GM23338 (cell line): ENCODE measurements at regions not wholly inside any gene's neighbourhood (a gene's known extent, or its start where the extent isn't known, plus 50 kb on each side); places are given as distances from the start of the nearest gene placed in this dataset.

Experiments used
- ATAC-seq: fragments of 200-7000 bp; cut with Tn5 transposase; 3 replicates; pipeline ENCODE4 v1.9.1; 2020
- DNase-seq: peaks from one replicate; pipeline ENCODE4 v3.0.0-alpha.2; 2015; ENCODE audit warnings: low spot score
- H2AFZ ChIP-seq: fragments of 200-600 bp; sonication (generic); 2 replicates; pipeline ENCODE4 v1.8.0; 2016; ENCODE audit warnings: antibody characterized with exemption, mild to moderate bottlenecking, moderate library complexity
- H3F3A ChIP-seq: fragments of 200-600 bp; sonication (generic); replicated peaks from 2 replicates; pipeline ENCODE4 v1.8.0; 2017; ENCODE audit warnings: antibody characterized with exemption, mixed run types, low read depth
- H3K27ac ChIP-seq: fragments of 200-600 bp; sonication (generic); 2 replicates; pipeline ENCODE4 v1.6.1; 2016; ENCODE audit warnings: low read depth
- H3K27me3 ChIP-seq: fragments of 200-600 bp; sonication (generic); 2 replicates; pipeline ENCODE4 v1.8.0; 2016; ENCODE audit warnings: mild to moderate bottlenecking, mixed run types, moderate library complexity; ENCODE audit not compliant: insufficient read depth
- H3K36me3 ChIP-seq: fragments of 200-600 bp; sonication (generic); 2 replicates; pipeline ENCODE4 v1.8.0; 2016; ENCODE audit warnings: mild to moderate bottlenecking; ENCODE audit not compliant: insufficient read depth
- H3K4me1 ChIP-seq: fragments of 200-600 bp; sonication (generic); 2 replicates; pipeline ENCODE4 v1.8.0; 2016; ENCODE audit warnings: mild to moderate bottlenecking, moderate library complexity; ENCODE audit not compliant: insufficient read depth
- H3K4me2 ChIP-seq: fragments of 200-600 bp; sonication (generic); 2 replicates; pipeline ENCODE4 v1.7.1; 2017; ENCODE audit warnings: mixed run types
- H3K4me3 ChIP-seq: fragments of 200-600 bp; sonication (generic); 2 replicates; pipeline ENCODE4 v1.6.1; 2016; ENCODE audit warnings: mixed run types
- H3K79me2 ChIP-seq: fragments of 200-600 bp; sonication (generic); replicated peaks from 2 replicates; pipeline ENCODE4 v1.8.0; 2017; ENCODE audit warnings: mild to moderate bottlenecking; ENCODE audit not compliant: insufficient read depth
- H3K9me2 ChIP-seq: fragments of 200-600 bp; sonication (generic); 2 replicates; pipeline ENCODE4 v1.8.0; 2017; ENCODE audit not compliant: insufficient read depth
- H4K20me1 ChIP-seq: fragments of 200-600 bp; sonication (generic); replicated peaks from 2 replicates; pipeline ENCODE4 v1.8.0; 2017; ENCODE audit warnings: mild to moderate bottlenecking; ENCODE audit not compliant: insufficient read depth
- H3K27ac Mint-ChIP-seq: 2 replicates; pipeline ENCODE4 v1.8.0; 2020; ENCODE audit warnings: inconsistent platforms, mild to moderate bottlenecking, moderate library complexity, mixed read lengths
- H3K27me3 Mint-ChIP-seq: 3 replicates; pipeline ENCODE4 v1.8.0; 2022; ENCODE audit warnings: low read depth, mild to moderate bottlenecking, moderate library complexity, mixed read lengths, inconsistent platforms; ENCODE audit not compliant: insufficient read depth, poor library complexity
- H3K36me3 Mint-ChIP-seq: 3 replicates; pipeline ENCODE4 v1.8.0; 2021; ENCODE audit warnings: low read depth, mild to moderate bottlenecking, inconsistent platforms, moderate library complexity, mixed read lengths
- H3K4me1 Mint-ChIP-seq: 3 replicates; pipeline ENCODE4 v1.8.0; 2020; ENCODE audit warnings: mild to moderate bottlenecking, inconsistent platforms, mixed read lengths
- H3K4me3 Mint-ChIP-seq: 3 replicates; pipeline ENCODE4 v1.8.0; 2021; ENCODE audit warnings: moderate library complexity, mild to moderate bottlenecking, inconsistent platforms, mixed read lengths
- H3K9me3 Mint-ChIP-seq: 3 replicates; pipeline ENCODE4 v1.8.0; 2020; ENCODE audit warnings: moderate library complexity, mild to moderate bottlenecking, inconsistent platforms, mixed read lengths
- CREB1 ChIP-seq: fragments of 250-450 bp; sonication (Bioruptor Pico); IDR thresholded peaks from 2 replicates; pipeline ENCODE4 v1.5.0; 2020; ENCODE audit warnings: low read depth, mild to moderate bottlenecking, moderate library complexity
- CTCF ChIP-seq, 2 experiments: fragments of 200-600 bp in 1 of 2; sonication (generic) in 1 of 2; conservative IDR thresholded peaks; 2 replicates each; pipeline versions ENCODE4 v1.5.1 to v1.6.1; 2016 to 2017; ENCODE audit warnings: antibody characterized with exemption in 2 of 2, low read depth in 2 of 2, mild to moderate bottlenecking in 2 of 2, moderate library complexity in 1 of 2
- ETS1 ChIP-seq: IDR thresholded peaks from 2 replicates; pipeline ENCODE4 v1.6.1; 2016; ENCODE audit warnings: antibody characterized with exemption
- JUNB ChIP-seq: IDR thresholded peaks from one replicate; pipeline ENCODE4 v1.6.1; 2016; ENCODE audit warnings: antibody characterized with exemption; ENCODE audit not compliant: unreplicated experiment
- NANOG ChIP-seq: IDR thresholded peaks from 2 replicates; pipeline ENCODE4 v1.6.1; 2016; ENCODE audit warnings: antibody characterized with exemption, borderline replicate concordance
- POLR2AphosphoS5 ChIP-seq: IDR thresholded peaks from 2 replicates; pipeline ENCODE4 v1.6.1; 2016; ENCODE audit warnings: antibody characterized with exemption, low read depth
- STAT1 ChIP-seq: IDR thresholded peaks from one replicate; pipeline ENCODE4 v1.6.1; 2016; ENCODE audit warnings: antibody characterized with exemption; ENCODE audit not compliant: unreplicated experiment
- ZNF331 ChIP-seq: fragments of 250-450 bp; sonication (Bioruptor Pico); IDR thresholded peaks from 2 replicates; pipeline ENCODE4 v1.5.0; 2020; ENCODE audit warnings: low read depth, mild to moderate bottlenecking, moderate library complexity
- ZNF462 ChIP-seq: fragments of 250-450 bp; sonication (Bioruptor Pico); IDR thresholded peaks from 2 replicates; pipeline ENCODE4 v1.5.0; 2020; ENCODE audit warnings: mild to moderate bottlenecking, moderate library complexity
- TF ChIP-seq, protein P1 (sequence below): IDR thresholded peaks from one replicate; pipeline ENCODE4 v1.6.1; 2018; ENCODE audit warnings: antibody characterized with exemption; ENCODE audit not compliant: unreplicated experiment

DNA sequence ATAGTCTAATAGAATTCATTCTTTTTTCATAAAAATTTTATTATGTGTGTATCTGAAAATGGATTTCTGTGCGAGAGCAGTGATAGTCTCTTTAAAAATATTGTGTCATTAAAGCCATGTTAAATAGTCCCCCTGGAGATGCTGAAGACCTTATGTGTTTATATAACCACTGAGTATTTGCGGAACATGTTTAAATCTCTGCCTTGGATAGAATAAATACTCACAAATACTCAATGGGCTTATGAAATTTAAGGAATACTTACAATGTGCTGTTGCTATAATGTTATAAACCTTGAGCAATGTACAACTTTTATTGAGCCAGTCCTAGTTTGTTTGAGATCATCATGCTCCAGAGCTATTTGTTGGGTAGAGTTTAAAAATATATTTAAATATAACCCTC lies 226.0 kb downstream of the SNAPC1 start (continued):
- TF ChIP-seq CTCF (conservative IDR thresholded peaks at IDR 0.05; ENCODE audit: low read depth in 2 of 2) (no peak), CREB1 (CRISPR knock-in tag) (no peak), STAT1 (no peak)

DNA sequence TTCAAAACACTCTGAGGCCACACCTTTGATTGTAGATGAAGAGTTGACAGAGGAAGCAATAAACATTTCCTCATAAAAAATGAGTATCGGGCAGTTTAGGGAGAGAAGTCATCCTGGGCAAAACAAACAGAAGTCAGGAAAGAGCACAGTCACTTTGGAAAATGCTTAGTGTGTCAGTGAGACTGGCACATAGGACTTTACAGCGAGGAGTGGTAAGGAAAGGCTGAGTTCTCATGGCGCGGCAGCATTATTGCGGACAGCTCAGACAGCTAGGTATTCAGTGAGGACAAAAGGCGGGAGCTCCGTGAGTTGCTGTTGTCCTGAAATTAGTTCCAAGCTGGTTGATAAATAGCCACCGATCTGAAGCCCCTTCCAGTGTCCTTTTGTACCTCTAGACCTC lies 229.9 kb downstream of the SNAPC1 start:
- no peaks in the 10 kb centered on the region for H3K4me1 ChIP-seq
- DNase-seq: no peak
- H3K27ac ChIP-seq: no peak overlapping the region
- no peaks in the 10 kb centered on the region for H3K27me3 Mint-ChIP-seq
- H3K27me3 ChIP-seq: no peaks in the 10 kb centered on the region
- no peaks in the 10 kb centered on the region for H3K4me1 Mint-ChIP-seq
- H3K27ac Mint-ChIP-seq: 0 out of 2 replicates have a peak overlapping the region, but pooled peaks have one; percentile 0
- TF ChIP-seq ZNF462 (CRISPR knock-in tag): no peak
- TF ChIP-seq POLR2AphosphoS5: no peak
- TF ChIP-seq, protein P1, sequence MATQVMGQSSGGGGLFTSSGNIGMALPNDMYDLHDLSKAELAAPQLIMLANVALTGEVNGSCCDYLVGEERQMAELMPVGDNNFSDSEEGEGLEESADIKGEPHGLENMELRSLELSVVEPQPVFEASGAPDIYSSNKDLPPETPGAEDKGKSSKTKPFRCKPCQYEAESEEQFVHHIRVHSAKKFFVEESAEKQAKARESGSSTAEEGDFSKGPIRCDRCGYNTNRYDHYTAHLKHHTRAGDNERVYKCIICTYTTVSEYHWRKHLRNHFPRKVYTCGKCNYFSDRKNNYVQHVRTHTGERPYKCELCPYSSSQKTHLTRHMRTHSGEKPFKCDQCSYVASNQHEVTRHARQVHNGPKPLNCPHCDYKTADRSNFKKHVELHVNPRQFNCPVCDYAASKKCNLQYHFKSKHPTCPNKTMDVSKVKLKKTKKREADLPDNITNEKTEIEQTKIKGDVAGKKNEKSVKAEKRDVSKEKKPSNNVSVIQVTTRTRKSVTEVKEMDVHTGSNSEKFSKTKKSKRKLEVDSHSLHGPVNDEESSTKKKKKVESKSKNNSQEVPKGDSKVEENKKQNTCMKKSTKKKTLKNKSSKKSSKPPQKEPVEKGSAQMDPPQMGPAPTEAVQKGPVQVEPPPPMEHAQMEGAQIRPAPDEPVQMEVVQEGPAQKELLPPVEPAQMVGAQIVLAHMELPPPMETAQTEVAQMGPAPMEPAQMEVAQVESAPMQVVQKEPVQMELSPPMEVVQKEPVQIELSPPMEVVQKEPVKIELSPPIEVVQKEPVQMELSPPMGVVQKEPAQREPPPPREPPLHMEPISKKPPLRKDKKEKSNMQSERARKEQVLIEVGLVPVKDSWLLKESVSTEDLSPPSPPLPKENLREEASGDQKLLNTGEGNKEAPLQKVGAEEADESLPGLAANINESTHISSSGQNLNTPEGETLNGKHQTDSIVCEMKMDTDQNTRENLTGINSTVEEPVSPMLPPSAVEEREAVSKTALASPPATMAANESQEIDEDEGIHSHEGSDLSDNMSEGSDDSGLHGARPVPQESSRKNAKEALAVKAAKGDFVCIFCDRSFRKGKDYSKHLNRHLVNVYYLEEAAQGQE: no peak
- TF ChIP-seq JUNB: no peak
- no peak for TF ChIP-seq ZNF331
- no peak for TF ChIP-seq ETS1
- no peak for TF ChIP-seq NANOG
- no peak for TF ChIP-seq CTCF (conservative IDR thresholded peaks at IDR 0.05; ENCODE audit: low read depth in 2 of 2)
- TF ChIP-seq STAT1: no peak
- no peak overlapping the region for H2AFZ ChIP-seq
- no peaks in the 10 kb centered on the region for H4K20me1 ChIP-seq
- H3K79me2 ChIP-seq: no peaks in the 10 kb centered on the region
- no peaks in the 10 kb centered on the region for H3F3A ChIP-seq
- no peak overlapping the region for H3K4me3 Mint-ChIP-seq
- H3K9me2 ChIP-seq: no peaks in the 10 kb centered on the region
- no peaks in the 10 kb centered on the region for H3K9me3 Mint-ChIP-seq
- no peak overlapping the region for H3K4me3 ChIP-seq
- ATAC-seq: no peak
- H3K36me3 ChIP-seq: no peaks in the 10 kb centered on the region
- H3K36me3 Mint-ChIP-seq: no peaks in the 10 kb centered on the region
- no peak overlapping the region for H3K4me2 ChIP-seq
